ENCODE measurements at regions not wholly inside any gene's neighbourhood (a gene's known extent, or its start where the extent isn't known, plus 50 kb on each side); places are given as distances from the start of the nearest gene placed in this dataset.

GRCh38 chr11:127640561-127641451 lies 640.2 kb upstream of the KIRREL3 start:
- H4K20me1 ChIP-seq (replicated peaks; ENCODE audit: control insufficient read depth, extremely low read depth, insufficient read depth, low read length) = no peaks in the 10 kb centered on the region
- no peaks in the 10 kb centered on the region for H3K27me3 ChIP-seq (ENCODE audit: control insufficient read depth in 2 of 2, insufficient read depth in 2 of 2, low read length in 2 of 2)
- POLR2A ChIA-PET = interaction anchor here (1.2 kb wide), 1 partner anchor 10 kb away, joined by 3 read pairs; no protein-coding TSS in a partner anchor
- DNase-seq (ENCODE audit: low read depth, low spot score) (peak; percentile 93), FAIRE-seq (peak; percentile 59)
- H3K4me2 ChIP-seq (ENCODE audit: insufficient read depth, low read length) = peak overlapping the region; percentile 59
- H3K27ac ChIP-seq (ENCODE audit: insufficient read depth, low read depth, low read length) = peak overlapping the region; percentile 86
- BruUV-seq (replicated peaks) = no TSS peak
- H3K9me3 ChIP-seq (replicated peaks; ENCODE audit: control insufficient read depth, insufficient read depth, low read length) = no peaks in the 10 kb centered on the region
- no peaks in the 10 kb centered on the region for H3K36me3 ChIP-seq (ENCODE audit: control insufficient read depth in 2 of 2, extremely low read depth in 1 of 2, insufficient read depth in 2 of 2, low read length in 2 of 2)
- dilution Hi-C loops (cut with MboI; ENCODE audit: extremely low pct_ligation_motif_present, low sequenced_read_pairs) (no loop called here), intact Hi-C loops (cut with micrococcal nuclease) (loop anchor here (1.0 kb wide), 1 partner anchor 10 kb away; no protein-coding TSS in a partner anchor)
- H3K4me1 ChIP-seq (ENCODE audit: control insufficient read depth, extremely low read depth, insufficient read depth, low read length) = peaks cover 28% of the 10 kb centered on the region
- CTCF ChIA-PET = no interaction called here
- no peak overlapping the region for H3K4me3 ChIP-seq (replicated peaks in 1 of 3; ENCODE audit: insufficient read depth in 1 of 3, low read depth in 1 of 3, low read length in 3 of 3)
- no peaks in the 10 kb centered on the region for H3K79me2 ChIP-seq (ENCODE audit: control insufficient read depth, insufficient read depth, low read length)
- H2AFZ ChIP-seq (ENCODE audit: low read depth, low read length) = no peak overlapping the region
- H3K9ac ChIP-seq (replicated peaks; ENCODE audit: extremely low read depth, insufficient read depth, low read length) = peak overlapping the region; percentile 45
- TF ChIP-seq GATA2 (IDR thresholded peaks at IDR 0.05; ENCODE audit: insufficient read depth, insufficient read length, low read depth, low read length) (no peak), POLR2AphosphoS5 (IDR thresholded peaks at IDR 0.05; ENCODE audit: insufficient read depth, low read depth, low read length) (peak; percentile 63), MAX (IDR thresholded peaks at IDR 0.05; ENCODE audit: insufficient read depth, insufficient read length) (no peak), FOS (IDR thresholded peaks at IDR 0.05; ENCODE audit: borderline replicate concordance, insufficient read depth, low read length) (peak; percentile 39), EZH2 (IDR thresholded peaks at IDR 0.05; ENCODE audit: borderline replicate concordance, low read depth, low read length, severe bottlenecking) (no peak), JUN (IDR thresholded peaks at IDR 0.05; ENCODE audit: borderline replicate concordance, insufficient read depth, insufficient read length, low read depth) (peak; percentile 84)
- H3K9me1 ChIP-seq (replicated peaks; ENCODE audit: control insufficient read depth, extremely low read depth, insufficient read depth, low read length) = no peaks in the 10 kb centered on the region

Measured in endothelial cell of umbilical vein (primary cell).